ENCODE measurements at regions not wholly inside any gene's neighbourhood (a gene's known extent, or its start where the extent isn't known, plus 50 kb on each side); places are given as distances from the start of the nearest gene placed in this dataset.

DNA sequence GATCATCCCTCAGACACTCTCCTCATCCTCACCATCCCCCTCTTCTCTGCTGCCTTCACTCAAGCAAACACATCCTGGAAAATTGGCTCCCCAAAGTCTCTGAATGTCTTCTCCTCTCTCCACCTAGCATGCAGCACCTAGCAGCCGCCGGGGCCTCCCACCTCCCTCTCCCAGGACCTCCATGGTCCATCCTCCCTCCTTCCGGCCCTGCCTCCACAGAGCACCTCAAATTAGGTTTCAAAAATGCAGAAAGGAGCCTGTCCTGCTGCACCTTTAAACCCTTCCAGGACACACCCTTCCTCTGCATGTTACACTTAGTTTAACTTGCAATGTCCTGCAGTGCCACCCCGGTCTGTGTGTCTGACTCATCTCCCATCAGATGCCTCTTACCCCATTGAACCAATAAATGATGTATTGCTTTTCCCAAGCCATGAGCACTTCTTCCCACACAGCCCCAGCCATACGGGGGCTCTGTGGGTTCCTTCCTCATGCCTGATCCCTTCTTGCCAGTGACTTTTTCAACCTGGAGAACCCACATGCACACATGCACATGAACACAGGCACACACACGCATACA lies 582.5 kb upstream of the MGMT start:
- no peak for TF ChIP-seq POLR2AphosphoS5 (IDR thresholded peaks at IDR 0.05)
- no peak for TF ChIP-seq EP300 (conservative IDR thresholded peaks at IDR 0.05; ENCODE audit: poor library complexity, severe bottlenecking)
- TF ChIP-seq REST (IDR thresholded peaks at IDR 0.05; ENCODE audit: borderline replicate concordance): no peak
